ENCODE measurements at regions not wholly inside any gene's neighbourhood (a gene's known extent, or its start where the extent isn't known, plus 50 kb on each side); places are given as distances from the start of the nearest gene placed in this dataset.

DNA sequence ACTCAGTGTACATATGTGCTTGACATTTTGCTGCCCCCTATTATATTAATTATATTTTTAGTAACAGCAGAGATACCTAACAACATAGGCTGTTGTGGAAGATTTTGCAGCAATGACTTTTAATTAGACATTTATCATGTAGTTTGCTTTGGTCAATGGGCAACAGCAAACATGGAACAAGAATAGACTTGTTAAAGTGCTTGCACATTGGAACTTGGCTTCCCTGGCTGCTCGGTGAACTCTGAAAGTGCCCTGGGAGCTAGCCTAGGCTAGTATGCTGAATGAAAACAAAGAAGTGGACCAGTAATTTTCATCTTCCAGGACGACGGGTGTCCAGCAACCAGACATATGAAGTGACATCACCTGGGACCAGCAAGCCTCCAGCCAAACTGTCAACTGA, 1157.1 kb downstream of the ARAP2 start:
- Histone ChIP-seq H3K4me1 (replicated peaks in 1 of 4; ENCODE audit: control insufficient read depth in 3 of 4, insufficient read depth in 4 of 4, low read length in 3 of 4) (no peaks in the 10 kb centered on the region), H3K4me2 (ENCODE audit: insufficient read depth in 1 of 2, low read depth in 2 of 2, low read length in 2 of 2) (no peak overlapping the region), H3K79me1 (ENCODE audit: low read depth, low read length) (no peaks in the 10 kb centered on the region), H2BK5ac (ENCODE audit: low read depth, low read length) (no peak overlapping the region), H2BK20ac (ENCODE audit: low read length) (no peak overlapping the region), H2AK5ac (ENCODE audit: low read depth, low read length) (no peak overlapping the region), H3K9ac (replicated peaks in 1 of 4; ENCODE audit: extremely low read depth in 1 of 4, low read depth in 3 of 4, low read length in 3 of 4) (no peak overlapping the region), H3K18ac (ENCODE audit: extremely low read depth, low read length) (no peak overlapping the region), H3K79me2 (ENCODE audit: control insufficient read depth in 1 of 2, insufficient read depth in 2 of 2, low read length in 2 of 2) (no peaks in the 10 kb centered on the region), H3K23ac (ENCODE audit: insufficient read length) (no peak overlapping the region), H3K27ac (ENCODE audit: low read depth, low read length) (no peak overlapping the region), H3K36me3 (ENCODE audit: control insufficient read depth in 2 of 4, insufficient read depth in 4 of 4, low read length in 3 of 4) (no peaks in the 10 kb centered on the region), H3K14ac (ENCODE audit: insufficient read length) (no peak overlapping the region), H4K8ac (ENCODE audit: extremely low read depth, insufficient read depth, low read length) (no peak overlapping the region), H3K23me2 (ENCODE audit: low read depth, low read length) (no peaks in the 10 kb centered on the region), H3K4me3 (ENCODE audit: extremely low read depth in 1 of 4, insufficient read depth in 2 of 4, low read depth in 3 of 4, low read length in 4 of 4) (no peak overlapping the region), H2AFZ (ENCODE audit: low read length) (no peak overlapping the region), H4K20me1 (replicated peaks in 1 of 2; ENCODE audit: control insufficient read depth in 1 of 2, insufficient read depth in 2 of 2, low read length in 2 of 2) (no peaks in the 10 kb centered on the region), H3K9me3 (ENCODE audit: insufficient read depth in 2 of 2, low read depth in 1 of 2, low read length in 1 of 2) (no peaks in the 10 kb centered on the region), H2BK12ac (ENCODE audit: low read depth, low read length) (no peak overlapping the region), H4K91ac (replicated peaks; ENCODE audit: insufficient read length, low read length) (no peak overlapping the region), H3K27me3 (replicated peaks in 1 of 4; ENCODE audit: control insufficient read depth in 3 of 4, extremely low read depth in 1 of 4, insufficient read depth in 3 of 4, low read length in 3 of 4) (no peaks in the 10 kb centered on the region), H2BK120ac (replicated peaks; ENCODE audit: low read depth, low read length) (no peak overlapping the region), H3K56ac (replicated peaks; ENCODE audit: insufficient read length, low read depth, low read length) (no peak overlapping the region), H2BK15ac (ENCODE audit: low read length) (no peak overlapping the region), H3K4ac (replicated peaks; ENCODE audit: insufficient read length, low read depth, low read length) (no peak overlapping the region), H4K5ac (ENCODE audit: insufficient read length, low read depth, low read length) (no peak overlapping the region)
- TF ChIP-seq HDAC6 (IDR thresholded peaks at IDR 0.05; ENCODE audit: low read depth, low read length) (no peak), RBBP5 (IDR thresholded peaks at IDR 0.05; ENCODE audit: borderline replicate concordance, low read depth, low read length) (no peak), TAF1 (IDR thresholded peaks at IDR 0.05; ENCODE audit: low read depth, low read length) (no peak), POLR2A (IDR thresholded peaks at IDR 0.05; ENCODE audit: control extremely low read depth in 1 of 2, low read depth in 2 of 2, low read length in 2 of 2) (no peak), BRCA1 (IDR thresholded peaks at IDR 0.05; ENCODE audit: low read depth, low read length) (no peak), POLR2AphosphoS5 (IDR thresholded peaks at IDR 0.05; ENCODE audit: low read depth, low read length) (no peak), CHD2 (IDR thresholded peaks at IDR 0.05; ENCODE audit: low read length) (no peak), SP2 (IDR thresholded peaks at IDR 0.05; ENCODE audit: low read length) (no peak), YY1 (IDR thresholded peaks at IDR 0.05; ENCODE audit: low read depth, low read length) (no peak), HDAC2 (IDR thresholded peaks at IDR 0.05; ENCODE audit: borderline replicate concordance in 1 of 2, low read depth in 2 of 2, low read length in 2 of 2) (no peak), TBP (IDR thresholded peaks at IDR 0.05; ENCODE audit: low read depth, low read length) (no peak), SUZ12 (IDR thresholded peaks at IDR 0.05; ENCODE audit: low read length) (no peak), EGR1 (IDR thresholded peaks at IDR 0.05; ENCODE audit: borderline replicate concordance, low read depth, low read length) (no peak), SP4 (IDR thresholded peaks at IDR 0.05; ENCODE audit: low read length) (no peak), BCL11A (IDR thresholded peaks at IDR 0.05; ENCODE audit: low read depth in 2 of 2, low read length in 2 of 2) (no peak)
- TF ChIP-seq, protein P1, sequence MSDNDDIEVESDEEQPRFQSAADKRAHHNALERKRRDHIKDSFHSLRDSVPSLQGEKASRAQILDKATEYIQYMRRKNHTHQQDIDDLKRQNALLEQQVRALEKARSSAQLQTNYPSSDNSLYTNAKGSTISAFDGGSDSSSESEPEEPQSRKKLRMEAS (IDR thresholded peaks at IDR 0.05), result no peak
- ChIA-PET CTCF (ENCODE audit: partially characterized antibody) (no interaction called here), POLR2A (ENCODE audit: partially characterized antibody) (no interaction called here)
- WGBS, 2 experiments (ENCODE audit: extremely low coverage in 1 of 2, insufficient coverage in 1 of 2, insufficient read length in 1 of 2, insufficient replicate concordance in 2 of 2, low coverage in 1 of 2, low lambda C conversion rate in 2 of 2, missing lambda C conversion rate in 1 of 2), result 100% methylated on average over 3 of the region's 3 CpGs; no CpG with 5 or more reads in 1 of the 2 experiments
- FAIRE-seq (no peak), DNase-seq (ENCODE audit: low read depth in 1 of 2, low spot score in 2 of 2) (no peak)
